ENCODE measurements at regions not wholly inside any gene's neighbourhood (a gene's known extent, or its start where the extent isn't known, plus 50 kb on each side); places are given as distances from the start of the nearest gene placed in this dataset.

DNA sequence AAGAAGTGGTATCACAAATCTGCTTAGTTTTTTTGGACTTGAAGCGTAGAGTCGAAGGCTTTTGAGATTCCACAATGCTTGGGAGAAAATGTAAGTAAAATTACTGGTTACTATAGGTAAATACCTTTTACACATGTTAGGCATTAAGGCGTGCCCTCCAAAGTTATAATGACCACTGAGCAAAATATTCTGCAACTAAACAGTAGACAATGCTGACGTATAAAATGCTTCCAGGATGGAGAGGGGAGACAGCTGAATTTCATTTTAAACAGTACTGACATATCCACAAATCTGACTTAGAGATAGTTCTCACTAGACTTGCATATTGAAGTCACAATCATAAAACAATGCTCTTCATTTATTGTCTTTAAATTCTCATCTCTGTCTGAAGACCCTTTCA is 144.5 kb upstream of the DCN start:
- peak; percentile 78 for DNase-seq (ENCODE audit: low spot score)

DNA sequence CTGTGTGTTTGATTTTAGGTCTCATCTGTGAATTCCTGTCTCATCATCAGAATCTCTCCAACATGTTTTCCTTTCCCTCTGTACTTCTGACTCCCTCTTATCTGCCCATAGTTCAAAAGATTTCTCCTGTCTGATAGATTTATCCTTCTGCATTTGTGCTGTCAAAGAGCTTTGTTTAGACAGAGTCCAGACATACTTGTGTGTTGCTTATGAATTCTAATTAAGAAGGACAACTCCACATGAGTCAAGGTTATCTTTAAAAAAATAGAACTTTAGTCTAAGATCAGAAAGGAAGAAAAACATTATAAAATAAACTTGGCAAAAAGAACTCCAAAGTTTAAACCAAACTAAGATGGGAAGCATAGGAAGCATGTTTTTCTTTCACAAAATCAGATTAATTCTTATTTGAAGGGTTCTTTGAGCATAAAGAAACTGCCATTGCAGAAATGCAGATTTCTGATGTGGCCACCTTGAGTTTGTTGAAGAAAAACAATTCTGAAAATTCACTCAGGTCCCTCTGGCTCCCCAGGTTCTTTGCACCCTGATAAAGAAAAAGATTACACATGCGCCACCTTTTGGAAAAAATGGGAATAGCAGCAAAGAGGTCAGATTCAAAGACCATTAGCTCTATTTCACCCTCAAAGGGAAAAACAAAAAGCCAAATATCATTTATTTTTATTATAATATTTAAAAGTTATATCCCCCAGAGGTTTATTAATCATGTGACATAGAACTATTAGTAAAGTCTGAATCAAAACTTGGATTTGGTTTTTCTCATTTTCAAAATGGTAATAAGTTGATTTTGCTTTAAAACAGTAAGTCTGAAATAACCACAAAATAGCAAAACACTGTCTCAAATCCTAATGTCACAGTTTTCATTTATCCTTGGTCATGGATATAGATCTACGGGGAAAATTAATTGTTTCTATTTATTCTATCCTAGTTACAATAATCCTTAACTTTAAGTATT is 143.7 kb upstream of the DCN start:
- peak; percentile 99 for DNase-seq (ENCODE audit: low spot score)

DNA sequence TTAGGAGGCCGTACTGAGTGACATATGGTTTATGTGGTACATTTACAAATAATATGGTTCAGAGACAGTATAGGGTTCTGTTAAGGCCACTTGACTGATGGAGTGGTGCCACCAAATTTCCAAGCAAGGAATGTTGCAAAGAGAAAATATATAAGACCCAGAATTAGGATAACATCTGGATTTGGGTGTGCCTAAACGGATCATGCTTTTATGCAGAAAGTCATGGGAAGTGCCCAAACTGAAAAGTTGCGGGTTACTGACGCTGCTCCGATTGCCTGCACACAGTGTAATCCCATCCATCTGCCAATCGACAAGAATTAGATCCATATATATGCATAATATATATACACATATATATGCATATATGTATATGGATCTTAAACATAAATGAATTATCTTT is 138.4 kb upstream of the DCN start:
- no peak for DNase-seq (ENCODE audit: low spot score)

DNA sequence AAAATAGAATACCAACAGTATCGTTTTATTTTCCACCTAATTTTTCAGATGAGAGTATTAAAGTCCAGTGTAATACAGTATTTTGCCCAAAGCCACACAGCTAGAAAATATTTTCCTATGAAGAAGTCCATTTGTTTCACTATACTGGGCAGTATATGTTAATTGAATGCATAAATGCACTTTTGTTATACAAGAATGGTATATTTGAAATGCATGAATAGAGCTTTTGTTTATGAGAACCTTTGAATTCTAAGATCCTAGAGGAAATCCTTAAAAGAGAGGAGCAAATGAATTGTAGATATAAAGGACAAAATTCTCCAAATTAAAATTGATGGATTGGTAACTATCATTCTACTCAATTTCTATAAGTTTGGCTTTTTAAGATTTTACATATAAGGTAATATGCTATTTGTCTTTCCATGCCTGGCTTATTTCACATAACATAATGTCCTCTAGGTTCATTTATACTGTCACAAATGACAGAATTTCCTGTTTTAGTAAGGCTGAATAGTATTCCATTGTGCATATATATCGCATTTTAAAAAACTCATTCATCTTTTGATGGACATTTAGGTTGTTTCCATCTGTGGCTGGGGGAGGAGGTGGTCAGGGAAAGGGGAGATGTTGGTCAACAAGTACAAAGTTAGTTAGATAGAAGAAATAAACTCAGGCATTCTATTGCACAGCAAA is 136.6 kb upstream of the DCN start:
- DNase-seq (ENCODE audit: low spot score) = no peak

DNA sequence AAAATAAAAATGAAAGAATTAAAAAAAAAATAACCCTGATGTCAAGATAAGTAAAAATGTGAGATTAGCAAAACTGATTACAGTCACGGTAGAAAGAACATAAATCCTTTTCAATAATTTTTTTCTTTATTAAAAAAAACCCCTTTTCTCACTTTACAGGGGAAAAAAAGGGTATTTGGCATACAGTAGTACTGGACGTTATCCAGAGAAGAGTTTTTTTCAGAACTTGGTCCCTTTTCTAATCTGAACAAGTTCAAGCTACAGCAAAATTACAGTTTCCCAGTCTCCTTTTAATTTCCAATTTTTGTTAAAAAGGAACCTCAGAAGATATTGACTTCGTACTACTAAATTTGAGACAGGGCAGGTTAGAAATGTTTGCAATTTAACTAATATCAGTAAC is 134.7 kb upstream of the DCN start:
- no peak for DNase-seq (ENCODE audit: low spot score)

DNA sequence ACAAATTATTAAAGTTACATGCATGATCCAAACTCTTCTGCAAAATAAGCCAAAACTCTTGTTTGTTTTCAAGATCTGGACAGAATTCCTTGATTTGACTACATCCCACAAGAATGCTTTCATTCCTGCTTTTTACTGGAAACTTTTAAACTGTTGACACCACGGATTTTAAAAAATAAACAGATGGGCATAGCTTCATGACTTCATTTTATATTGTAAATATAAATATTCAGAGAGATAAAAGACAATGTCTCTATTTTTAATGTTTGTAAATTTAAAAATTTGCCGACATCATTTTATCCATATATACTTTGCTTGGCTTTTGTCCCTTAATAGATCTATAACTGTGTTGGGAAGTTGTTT is 134.3 kb upstream of the DCN start:
- DNase-seq (ENCODE audit: low spot score) = peak; percentile 73

DNA sequence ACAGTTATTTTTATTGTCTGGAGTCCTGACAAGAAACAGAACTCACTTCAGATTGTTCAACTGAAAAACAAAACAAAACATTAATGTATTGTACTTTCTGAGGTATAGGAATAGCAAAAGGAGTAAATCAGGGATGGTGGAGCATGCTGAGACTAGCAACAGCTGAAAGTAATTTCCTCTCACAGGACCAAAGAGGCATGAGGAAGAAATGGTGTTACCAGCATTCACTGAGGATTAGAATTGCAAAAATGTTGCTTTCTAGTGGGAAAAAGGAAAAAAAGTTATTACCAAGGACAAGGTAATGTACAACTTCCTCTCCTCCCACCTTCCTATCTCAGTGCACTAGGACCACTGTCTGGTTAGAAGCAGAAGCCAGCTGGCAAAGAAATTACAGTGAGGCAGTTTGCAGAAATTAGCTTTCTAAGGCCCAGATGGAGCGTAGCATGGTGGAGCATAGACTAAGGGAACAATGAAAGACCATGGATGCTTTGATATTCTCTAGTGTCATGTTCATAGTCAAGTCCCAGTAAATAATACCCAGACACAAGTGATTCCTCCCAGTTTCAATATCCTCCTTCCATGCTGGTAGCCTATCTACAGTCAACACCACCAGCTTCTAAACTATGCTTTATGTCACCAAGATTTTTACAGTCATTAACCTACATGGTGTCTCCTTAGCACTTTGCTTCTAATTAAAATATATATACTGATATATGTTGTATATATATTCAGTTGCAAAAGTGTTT is 133.7 kb upstream of the DCN start:
- DNase-seq (ENCODE audit: low spot score) = no peak

DNA sequence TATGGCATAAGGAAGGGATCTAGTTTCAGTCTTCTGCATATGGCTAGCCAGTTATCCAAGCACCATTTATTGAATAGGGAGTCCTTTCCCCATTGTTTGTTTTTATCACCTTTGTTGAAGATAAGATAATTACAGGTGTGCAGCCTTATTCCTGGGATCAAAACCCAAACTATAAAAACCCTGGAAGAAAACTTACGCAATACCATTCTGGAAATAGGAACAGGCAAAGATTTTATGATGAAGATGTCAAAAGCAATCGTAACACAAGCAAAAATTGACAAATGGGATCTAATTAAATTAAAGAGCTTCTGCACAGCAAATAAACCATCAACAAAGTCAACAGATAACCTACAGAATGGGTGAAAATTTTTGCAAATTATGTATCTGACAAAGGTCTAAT is 128.5 kb upstream of the DCN start:
- no peak for DNase-seq (ENCODE audit: low spot score)

DNA sequence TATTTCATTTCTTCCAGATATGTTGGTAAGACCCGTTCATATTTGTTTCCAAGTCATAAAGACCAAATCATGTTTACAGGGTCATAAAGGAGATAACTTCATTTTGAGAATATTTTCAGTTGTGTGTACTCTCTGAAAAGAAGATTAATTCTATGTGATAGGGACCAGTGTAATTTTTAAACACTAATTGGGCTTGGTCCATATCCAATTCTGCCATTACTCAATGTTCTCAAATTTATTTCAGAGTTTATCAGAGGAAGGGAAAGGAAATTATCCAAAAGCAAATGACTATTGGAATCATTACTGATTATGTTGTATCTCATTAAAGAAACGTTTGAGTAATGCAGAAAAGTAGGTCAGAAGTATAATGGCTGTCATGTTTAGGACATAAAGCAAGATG is 126.8 kb upstream of the DCN start:
- no peak for DNase-seq (ENCODE audit: low spot score)

DNA sequence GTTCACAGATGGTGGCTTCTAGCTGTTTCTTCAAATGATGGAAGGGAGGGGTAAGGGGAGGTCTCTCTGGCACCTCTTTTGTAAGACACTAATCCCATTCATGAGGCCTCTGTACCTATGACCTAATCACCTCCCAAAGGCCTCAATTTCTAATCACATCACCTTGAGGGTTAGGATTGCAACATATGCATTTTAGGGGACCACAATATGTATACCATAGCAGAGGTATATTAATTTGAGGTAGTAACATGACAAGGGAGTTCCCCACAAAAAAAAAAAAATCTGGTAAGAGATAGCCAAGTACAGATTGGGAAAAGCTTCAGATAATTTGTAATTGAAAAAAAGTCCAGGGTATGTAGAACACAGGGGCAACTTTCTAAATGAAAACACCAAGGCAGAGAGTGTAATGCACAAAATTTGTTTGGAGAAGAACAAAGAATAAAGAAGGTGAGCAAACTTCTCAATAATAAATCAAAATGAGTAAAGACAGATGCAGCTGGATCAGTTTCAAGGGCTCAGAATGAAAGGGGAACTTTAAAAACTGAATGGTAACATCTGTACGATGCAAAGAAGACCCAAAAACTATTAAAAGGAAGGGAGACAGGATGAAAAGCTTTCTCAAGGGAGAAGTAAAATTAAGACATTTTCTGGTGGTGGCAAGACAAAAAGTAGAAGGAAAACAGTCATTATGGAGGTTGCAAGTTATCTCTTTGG is 125.5 kb upstream of the DCN start:
- DNase-seq (ENCODE audit: low spot score) = no peak

DNA sequence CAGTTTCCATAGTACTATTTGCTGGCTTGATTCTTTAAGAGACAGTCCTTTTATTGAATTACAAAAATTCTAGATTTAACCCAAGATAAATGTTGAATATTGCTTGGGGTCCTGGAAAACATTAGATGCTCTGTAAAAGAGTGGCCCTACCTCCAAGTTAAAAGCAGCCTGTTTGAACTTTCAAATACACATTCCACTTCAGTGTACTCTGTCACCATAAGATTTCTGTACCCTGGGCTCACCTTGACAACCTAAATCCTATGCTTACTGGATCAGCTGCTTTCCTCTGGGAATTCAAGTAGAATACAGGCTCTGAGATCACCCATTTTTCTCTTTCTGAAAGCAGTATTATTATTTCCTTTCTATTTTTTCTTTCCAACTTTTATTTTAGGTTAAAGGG is 107.7 kb upstream of the DCN start:
- DNase-seq (ENCODE audit: low spot score) = no peak

DNA sequence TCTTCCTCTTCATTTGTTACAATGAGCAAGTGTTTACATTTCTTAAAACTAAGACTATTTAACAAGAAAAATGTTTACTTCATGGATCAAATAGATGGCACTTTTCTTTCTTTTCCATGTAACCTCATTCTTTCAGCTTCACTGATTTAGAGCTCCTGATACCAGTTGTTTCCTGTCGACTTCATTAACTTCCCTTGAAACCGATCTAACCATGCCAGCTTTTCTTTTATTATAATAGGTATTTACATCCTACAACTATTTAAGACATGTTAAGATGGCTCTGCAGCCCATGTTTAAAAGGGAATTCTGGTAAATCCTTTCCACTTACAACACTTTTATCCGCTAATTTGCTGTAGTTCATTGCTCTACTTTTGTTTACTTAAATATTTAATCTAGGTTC is 107.3 kb upstream of the DCN start:
- DNase-seq (ENCODE audit: low spot score) = no peak

DNA sequence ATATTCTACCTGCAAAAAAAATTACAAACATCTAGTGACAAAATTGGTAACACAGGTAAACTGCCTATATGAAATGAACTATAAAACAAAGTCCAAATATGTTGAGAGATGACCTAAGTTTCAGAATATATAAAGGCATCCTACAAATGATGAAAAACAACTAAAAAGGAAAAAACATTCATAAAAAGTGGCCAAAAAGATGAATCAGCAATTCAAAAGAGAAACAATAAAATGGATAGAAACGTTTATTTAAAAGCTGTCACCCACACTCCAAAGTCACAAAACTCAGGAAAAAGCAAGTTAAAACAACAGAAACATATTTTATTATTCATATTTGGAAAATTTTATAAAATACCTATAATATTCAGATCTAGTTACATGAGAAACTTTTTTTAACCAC is 106.5 kb upstream of the DCN start:
- DNase-seq (ENCODE audit: low spot score) = no peak

DNA sequence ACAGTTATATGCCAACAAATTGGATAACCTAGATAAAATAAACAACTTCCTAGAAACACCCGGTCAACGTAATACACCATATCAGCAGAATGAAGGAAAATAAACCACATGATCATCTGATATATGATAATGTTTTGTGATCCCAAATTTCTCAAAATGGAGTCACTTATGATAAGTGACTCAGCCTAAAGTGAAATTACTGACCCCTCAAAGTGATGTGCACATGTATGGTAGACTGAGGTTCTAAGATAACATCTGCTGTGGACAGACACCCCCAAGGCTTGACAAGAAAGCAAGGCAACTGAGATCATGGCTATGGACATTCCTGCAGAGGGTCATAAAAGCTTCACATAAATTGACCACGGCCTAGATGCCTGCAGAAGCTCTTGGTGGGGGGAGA is 105.1 kb upstream of the DCN start:
- DNase-seq (ENCODE audit: low spot score) = no peak

DNA sequence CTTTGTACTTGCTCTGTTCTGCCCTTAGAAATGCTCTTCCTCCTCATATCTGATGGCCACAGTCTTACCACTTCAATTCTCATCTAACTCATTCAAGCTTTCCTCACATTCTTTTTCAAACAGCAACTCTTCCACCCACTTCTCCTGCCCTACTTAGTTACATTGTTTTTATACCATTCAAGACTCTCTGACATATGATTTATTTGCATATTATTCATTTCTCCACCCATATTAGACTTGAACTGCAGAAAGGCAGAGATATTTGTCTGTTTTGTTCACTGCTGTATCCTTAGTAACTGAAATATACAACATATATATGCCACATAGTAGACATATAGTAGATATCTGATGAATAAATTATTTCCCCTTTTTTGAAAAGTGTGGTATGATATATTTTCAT is 95.5 kb upstream of the DCN start:
- DNase-seq (ENCODE audit: low spot score) = no peak

DNA sequence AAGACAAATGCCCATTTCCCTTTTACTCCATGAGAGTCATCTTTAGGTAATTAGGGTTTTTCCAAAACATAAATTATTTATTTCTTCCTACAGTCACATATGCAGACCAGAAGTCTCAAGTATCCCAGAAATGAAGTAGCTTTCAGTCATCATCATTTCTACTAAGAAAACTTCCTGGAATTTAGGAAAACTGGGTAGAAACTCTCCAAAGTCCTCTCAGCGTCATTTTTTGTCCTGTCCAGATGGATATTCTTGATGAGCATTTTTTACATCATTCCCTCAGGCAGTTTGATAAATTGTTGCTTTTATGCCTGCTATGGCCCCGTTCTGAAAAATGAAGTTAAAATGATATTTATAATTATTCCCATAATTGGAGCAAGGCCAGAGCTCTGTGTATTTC is 93.9 kb upstream of the DCN start:
- DNase-seq (ENCODE audit: low spot score) = peak; percentile 37

DNA sequence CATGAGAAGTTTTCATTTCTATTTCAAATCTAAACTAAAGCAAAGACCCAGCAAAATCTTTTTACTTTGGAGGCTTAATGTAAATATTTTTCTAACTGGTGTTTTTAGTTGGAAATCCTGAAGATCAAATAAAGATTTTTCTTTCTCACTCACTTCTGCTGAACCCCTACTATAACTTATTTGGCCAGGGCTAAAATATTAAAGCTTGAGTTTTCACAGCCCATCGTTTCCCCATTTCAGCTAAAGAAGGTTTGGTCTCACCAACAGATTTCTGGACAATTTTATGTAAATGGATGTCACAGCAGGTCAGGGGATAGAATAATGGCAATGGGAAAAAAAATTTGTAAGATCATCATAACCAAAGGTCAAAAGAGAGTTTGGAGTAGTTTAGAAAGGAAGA is 92.7 kb upstream of the DCN start:
- DNase-seq (ENCODE audit: low spot score) = peak; percentile 92

DNA sequence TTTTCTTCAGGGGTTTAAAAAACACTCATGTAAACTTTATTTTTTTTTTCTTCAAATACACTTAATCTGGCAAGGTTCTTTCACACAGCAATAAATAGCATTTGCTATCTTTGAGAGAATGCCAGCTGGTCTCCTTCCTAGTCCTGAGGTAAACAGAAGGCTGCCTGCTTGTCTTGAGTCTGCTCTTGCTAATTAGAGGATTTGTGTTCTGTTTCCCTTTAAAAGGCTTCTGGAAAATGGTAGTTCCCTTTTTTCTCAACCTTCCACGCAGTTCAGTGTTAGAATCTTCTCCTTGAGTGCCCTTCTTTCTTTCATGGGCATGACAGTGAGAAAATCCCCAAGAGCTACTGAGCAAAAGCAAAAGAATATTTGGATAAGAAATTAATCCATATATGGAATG is 92.3 kb upstream of the DCN start:
- DNase-seq (ENCODE audit: low spot score) = peak; percentile 98

DNA sequence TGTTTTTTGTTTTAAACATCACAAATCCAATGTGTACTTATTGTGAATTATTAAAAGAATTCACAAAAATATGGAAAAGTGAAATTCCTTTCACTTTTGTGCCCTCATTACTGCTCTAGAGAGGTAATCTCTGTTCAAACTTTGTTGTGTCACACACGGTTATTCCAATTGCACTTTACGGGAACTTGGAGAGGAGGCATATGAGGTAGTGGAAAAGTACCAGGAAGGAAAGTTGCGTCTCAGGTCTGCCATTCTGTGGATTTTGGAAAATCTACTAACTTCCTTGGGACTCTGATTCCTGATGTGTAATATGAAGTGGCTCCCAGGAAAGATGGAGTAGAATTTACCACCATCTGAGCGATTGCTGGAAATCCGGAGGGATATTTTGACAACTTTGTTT is 90.9 kb upstream of the DCN start:
- no peak for DNase-seq (ENCODE audit: low spot score)

DNA sequence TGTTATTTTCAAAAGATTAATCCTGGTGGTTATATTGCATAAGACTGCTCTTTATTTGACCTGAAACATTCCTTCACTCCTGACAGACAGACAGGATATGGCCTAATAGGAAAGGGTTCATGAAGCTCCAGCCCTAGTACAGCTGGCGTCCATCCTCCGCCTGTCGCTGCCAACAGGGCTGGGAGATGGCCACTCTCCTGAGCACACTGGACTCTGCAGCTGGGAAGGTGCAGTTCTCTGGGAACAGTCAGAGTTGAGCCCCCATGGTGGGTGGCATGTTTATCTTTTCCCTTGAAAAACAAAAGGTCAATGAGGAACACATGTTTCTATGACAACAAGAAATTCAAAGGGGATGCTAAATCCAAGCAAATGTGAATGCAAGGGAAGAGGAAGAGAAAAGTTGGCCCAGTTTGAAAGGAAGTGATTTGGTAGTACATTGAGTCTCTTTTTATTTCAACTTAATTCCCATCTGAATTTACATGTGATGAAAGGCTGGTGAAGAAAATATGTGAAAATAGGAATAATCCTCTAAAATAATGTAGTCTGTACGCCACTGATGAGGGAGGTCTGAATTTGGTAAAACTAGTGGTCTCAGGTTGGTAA is 89.9 kb upstream of the DCN start:
- DNase-seq (ENCODE audit: low spot score) = no peak

DNA sequence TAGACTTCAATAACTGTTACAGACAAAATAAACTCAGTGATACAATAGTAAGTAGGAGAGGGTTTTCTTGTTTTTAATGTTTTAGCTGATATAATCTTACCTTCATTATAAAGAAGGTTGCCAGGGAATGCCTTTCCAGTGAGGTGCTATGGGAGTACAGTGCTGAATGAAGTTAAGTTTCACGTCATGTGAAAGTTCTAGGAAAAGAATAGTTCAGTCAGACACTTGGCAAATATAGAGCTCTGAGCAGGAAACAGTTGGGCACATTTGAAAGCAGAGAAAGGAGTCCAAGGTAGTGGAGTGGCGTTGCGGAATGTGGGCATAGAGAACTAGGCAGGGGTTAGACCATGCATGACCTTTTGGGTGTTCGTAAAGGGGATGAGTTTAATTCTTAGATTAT is 88.6 kb upstream of the DCN start:
- DNase-seq (ENCODE audit: low spot score) = no peak

DNA sequence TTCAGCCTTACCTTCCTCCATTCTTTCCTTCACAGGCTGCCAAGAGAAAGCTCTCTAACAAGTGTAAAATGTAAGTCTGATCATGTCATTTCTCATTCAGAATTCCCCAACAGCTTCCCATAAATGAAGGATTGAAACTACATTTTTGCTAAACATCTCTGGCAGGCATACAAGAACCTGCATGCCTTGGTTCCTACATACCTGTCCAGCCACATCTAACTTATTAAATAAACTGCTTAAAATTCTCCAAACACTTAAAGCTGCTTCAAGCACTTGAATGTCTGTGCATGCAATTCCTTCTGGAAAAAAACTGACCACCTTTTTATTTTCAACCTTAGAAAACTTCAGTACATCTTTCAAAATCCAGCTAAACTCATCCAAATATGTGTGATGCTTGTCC is 84.4 kb upstream of the DCN start:
- DNase-seq (ENCODE audit: low spot score) = peak; percentile 38
